ENCODE measurements at regions not wholly inside any gene's neighbourhood (a gene's known extent, or its start where the extent isn't known, plus 50 kb on each side); places are given as distances from the start of the nearest gene placed in this dataset.

GRCh38 chr9:127553793-127554192 is 58.3 kb upstream of the STXBP1 start:
- no peak for DNase-seq

GRCh38 chr9:127554966-127555839 is 56.9 kb upstream of the STXBP1 start:
- DNase-seq = no peak

GRCh38 chr9:127555840-127556820 is 55.9 kb upstream of the STXBP1 start:
- DNase-seq = peak; percentile 91

GRCh38 chr9:127556871-127557270 is 55.2 kb upstream of the STXBP1 start:
- DNase-seq = no peak

- no peak for DNase-seq
Measured at GRCh38 chr9:127557466-127557869, 54.6 kb upstream of the STXBP1 start.

GRCh38 chr9:127557998-127558546 is 54.0 kb upstream of the STXBP1 start:
- DNase-seq = no peak

- DNase-seq = no peak
Measured at GRCh38 chr9:127558581-127559246, 53.4 kb upstream of the STXBP1 start.

GRCh38 chr9:127559247-127559680 is 52.8 kb upstream of the STXBP1 start:
- DNase-seq = no peak

- peak; percentile 58 for DNase-seq
Measured at GRCh38 chr9:127561491-127562278, 50.4 kb upstream of the STXBP1 start.

Measured in OCI-M1 (cell line).